GM12875 (cell line): ENCODE measurements at regions not wholly inside any gene's neighbourhood (a gene's known extent, or its start where the extent isn't known, plus 50 kb on each side); places are given as distances from the start of the nearest gene placed in this dataset.

Source experiments
- H3K4me3 ChIP-seq: one replicate; pipeline ENCODE4 v1.5.1; 2011; ENCODE audit warnings: low read depth, low read length, control low read depth
- CTCF ChIP-seq: IDR thresholded peaks from 2 replicates; pipeline ENCODE4 v1.5.1; 2011; ENCODE audit warnings: low read depth, mild to moderate bottlenecking, control low read depth, inconsistent platforms, low read length, moderate library complexity, borderline replicate concordance; ENCODE audit not compliant: insufficient read depth

DNA sequence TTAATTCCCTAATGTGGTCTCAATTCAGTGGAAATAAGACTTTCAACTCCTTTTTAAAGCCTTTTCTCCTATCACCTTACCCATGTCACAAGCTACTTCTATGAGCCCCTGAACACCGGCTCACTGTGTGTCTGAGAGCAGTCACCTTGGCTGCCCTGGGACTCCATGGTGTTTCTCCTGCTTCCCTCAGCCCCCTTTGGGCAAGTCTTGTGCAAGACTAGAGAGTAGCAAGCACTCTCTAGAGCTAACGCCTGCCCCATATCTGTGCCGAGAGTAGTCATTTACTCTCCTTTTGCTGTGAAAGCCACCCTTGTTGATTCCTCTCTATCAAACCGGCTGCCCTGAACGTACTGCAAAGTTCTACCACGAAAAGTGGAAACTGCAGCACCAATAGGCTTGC, 77.9 kb upstream of the DAB2 start:
- TF ChIP-seq CTCF = no peak

GRCh38 chr5:39501397-39501796, 76.6 kb upstream of the DAB2 start:
- no peak overlapping the region for H3K4me3 ChIP-seq

More for the DNA sequence above, 77.9 kb upstream of the DAB2 start:
- no peak overlapping the region for H3K4me3 ChIP-seq

GRCh38 chr5:39500551-39501175, 75.9 kb upstream of the DAB2 start:
- H3K4me3 ChIP-seq = no peak overlapping the region
- TF ChIP-seq CTCF = no peak

More at GRCh38 chr5:39501397-39501796, 76.6 kb upstream of the DAB2 start:
- no peak for TF ChIP-seq CTCF

- no peak overlapping the region for H3K4me3 ChIP-seq
- TF ChIP-seq CTCF = no peak
These were observed 73.6 kb upstream of the DAB2 start for GRCh38 chr5:39498278-39498952.

GRCh38 chr5:39497322-39497721, 72.5 kb upstream of the DAB2 start:
- TF ChIP-seq CTCF = no peak
- H3K4me3 ChIP-seq = no peak overlapping the region

DNA sequence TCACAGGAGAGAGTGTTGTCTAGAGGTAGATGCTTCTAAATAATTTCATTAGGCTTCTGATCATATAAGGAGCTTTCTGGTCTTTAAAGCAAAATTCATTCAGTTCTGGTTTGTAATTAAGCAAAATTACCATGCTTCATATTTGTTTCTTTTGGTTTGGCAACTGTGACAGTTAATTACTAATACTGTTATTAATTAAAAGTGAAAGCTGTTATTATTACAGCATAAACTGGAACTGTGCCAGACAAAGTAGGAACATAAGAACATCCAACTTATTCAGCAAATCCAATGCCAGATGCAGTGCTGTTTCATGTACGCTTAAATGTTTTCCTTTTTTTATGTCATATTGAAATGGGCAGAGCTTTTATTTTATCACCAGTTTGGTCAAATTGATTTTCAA, 70.4 kb upstream of the DAB2 start:
- H3K4me3 ChIP-seq = no peak overlapping the region
- TF ChIP-seq CTCF = no peak

DNA sequence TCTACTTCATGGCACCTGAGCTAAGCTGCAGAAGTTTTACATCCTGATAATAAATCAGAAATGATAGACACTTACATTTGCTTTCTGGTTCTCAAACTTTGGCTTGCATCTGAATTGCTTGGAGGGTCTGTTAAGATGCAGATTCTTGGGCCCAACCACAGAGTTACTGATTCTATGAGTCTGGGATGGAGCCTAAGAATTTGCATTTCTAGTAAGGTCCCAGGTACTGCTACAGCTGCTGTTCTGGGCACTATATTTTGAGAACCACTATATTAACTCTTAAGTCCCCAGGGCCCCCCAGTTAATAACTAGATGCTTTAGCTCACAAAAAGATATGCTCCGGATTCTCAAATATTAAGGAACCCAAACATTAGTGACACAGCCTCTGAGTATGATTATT, 69.8 kb upstream of the DAB2 start:
- no peak for TF ChIP-seq CTCF
- H3K4me3 ChIP-seq = no peak overlapping the region
